Testis (tissue), 2 donors: ENCODE measurements at regions not wholly inside any gene's neighbourhood (a gene's known extent, or its start where the extent isn't known, plus 50 kb on each side); places are given as distances from the start of the nearest gene placed in this dataset.

Experiments used
- POLR2A ChIP-seq: fragments of 450-650 bp; IDR thresholded peaks from one replicate; pipeline ENCODE4 v1.6.1; 2017; ENCODE audit warnings: antibody characterized with exemption, mild to moderate bottlenecking, moderate library complexity
- TF ChIP-seq, protein P1 (sequence below), 3 experiments: fragments of 450-650 bp in 2 of 3; fragments of 200-600 bp in 1 of 3; sonication (generic) in 1 of 3; IDR thresholded peaks; one replicate each; pipeline ENCODE4 v1.5.1; 2016 to 2019; ENCODE audit warnings: antibody characterized with exemption in 3 of 3, mild to moderate bottlenecking in 2 of 3, moderate library complexity in 1 of 3

DNA sequence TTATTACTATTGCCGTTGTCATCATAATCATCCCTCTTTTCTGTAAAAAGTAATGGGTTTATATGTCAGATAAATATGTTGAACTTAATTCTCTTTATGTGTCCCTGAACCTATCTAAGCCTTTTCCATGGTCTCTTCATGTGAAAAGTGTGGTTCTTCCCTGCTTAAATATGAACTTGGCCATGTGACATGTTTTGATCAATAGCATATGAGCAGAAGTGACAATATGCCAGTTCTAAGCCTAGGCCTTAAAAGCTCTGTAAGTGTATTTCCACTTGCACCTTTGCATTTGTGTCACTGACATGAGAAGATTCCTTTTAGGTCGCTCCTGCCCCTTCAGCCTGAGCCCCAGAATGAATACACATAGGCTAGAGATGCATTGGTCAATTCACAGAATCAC, 188.4 kb upstream of the CCN2 start:
- TF ChIP-seq, protein P1, sequence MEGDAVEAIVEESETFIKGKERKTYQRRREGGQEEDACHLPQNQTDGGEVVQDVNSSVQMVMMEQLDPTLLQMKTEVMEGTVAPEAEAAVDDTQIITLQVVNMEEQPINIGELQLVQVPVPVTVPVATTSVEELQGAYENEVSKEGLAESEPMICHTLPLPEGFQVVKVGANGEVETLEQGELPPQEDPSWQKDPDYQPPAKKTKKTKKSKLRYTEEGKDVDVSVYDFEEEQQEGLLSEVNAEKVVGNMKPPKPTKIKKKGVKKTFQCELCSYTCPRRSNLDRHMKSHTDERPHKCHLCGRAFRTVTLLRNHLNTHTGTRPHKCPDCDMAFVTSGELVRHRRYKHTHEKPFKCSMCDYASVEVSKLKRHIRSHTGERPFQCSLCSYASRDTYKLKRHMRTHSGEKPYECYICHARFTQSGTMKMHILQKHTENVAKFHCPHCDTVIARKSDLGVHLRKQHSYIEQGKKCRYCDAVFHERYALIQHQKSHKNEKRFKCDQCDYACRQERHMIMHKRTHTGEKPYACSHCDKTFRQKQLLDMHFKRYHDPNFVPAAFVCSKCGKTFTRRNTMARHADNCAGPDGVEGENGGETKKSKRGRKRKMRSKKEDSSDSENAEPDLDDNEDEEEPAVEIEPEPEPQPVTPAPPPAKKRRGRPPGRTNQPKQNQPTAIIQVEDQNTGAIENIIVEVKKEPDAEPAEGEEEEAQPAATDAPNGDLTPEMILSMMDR (IDR thresholded peaks at IDR 0.05): no peak
- no peak for TF ChIP-seq POLR2A
